ENCODE measurements at regions not wholly inside any gene's neighbourhood (a gene's known extent, or its start where the extent isn't known, plus 50 kb on each side); places are given as distances from the start of the nearest gene placed in this dataset.
"Not testable (repeated sequence)": the region's sequence is repeated elsewhere in the genome, so short reads cannot be mapped to it uniquely, and the experiment has no call there.

DNA sequence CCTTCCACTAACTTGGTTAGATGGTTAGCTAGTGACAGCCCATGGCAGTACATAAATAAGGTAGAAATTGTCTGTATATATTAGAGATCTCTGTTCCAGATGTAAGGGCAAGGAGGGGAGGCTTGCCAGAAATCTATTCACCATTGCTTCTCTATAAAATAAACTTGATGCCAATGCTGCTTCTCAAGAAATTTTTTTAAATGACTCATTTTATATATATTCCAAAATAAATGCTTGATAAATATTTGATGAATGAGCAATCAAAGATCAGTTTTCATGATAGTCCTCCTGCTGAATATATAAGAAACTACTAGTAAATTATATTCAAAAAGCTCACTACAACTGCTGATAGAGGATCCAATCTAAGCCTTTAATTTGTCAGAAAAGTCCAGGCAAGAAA, 710.6 kb upstream of the CCDC179 start:
- no peak for DNase-seq

DNA sequence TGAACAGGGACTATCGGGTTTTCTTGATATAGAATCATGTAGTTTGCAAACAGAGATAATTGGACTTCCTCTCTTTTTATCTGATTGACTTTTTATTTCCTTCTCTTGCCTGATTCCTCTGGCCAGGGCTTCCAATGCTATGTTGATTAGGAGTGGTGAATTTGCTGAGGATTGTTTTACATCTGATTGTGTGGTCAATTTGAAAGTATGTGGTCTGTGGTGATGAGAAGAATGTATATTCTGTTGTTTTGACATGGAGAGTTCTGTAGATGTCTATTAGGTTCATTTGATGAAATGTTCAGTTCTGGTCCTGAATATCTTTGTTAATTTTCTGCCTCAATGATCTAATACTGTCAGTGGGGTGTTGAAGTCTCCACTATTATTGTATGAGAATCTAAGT, 713.2 kb upstream of the CCDC179 start:
- DNase-seq = no peak

- no peak for DNase-seq
Measured at GRCh38 chr11:23574149-23574548, 713.9 kb upstream of the CCDC179 start.

GRCh38 chr11:23577296-23577695, 717.0 kb upstream of the CCDC179 start:
- DNase-seq = no peak

GRCh38 chr11:23585416-23586104, 725.3 kb upstream of the CCDC179 start:
- no peak for DNase-seq

- no peak for DNase-seq
Measured at GRCh38 chr11:23586173-23586572, 725.9 kb upstream of the CCDC179 start.

GRCh38 chr11:23590596-23591308, 730.5 kb upstream of the CCDC179 start:
- no peak for DNase-seq

DNA sequence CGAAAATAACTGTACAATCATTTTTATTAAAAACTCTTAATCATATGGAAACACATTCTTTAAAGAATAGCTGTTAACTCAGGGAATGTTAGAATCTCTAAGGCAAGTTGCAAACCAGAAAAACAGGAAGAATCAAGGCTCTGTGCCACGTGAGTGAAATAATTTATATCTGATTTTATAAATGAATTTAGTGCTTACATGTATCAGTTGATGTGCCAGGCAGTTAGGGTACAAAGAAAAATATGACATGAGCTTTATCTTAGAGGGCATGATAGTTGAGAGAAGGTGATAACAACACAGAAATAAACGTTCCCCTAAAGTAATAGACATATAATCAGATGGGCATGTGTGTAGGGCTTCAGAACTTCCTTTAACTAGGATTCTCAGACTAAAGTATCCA, 734.5 kb upstream of the CCDC179 start:
- no peak for DNase-seq

GRCh38 chr11:23604966-23605365, 744.7 kb upstream of the CCDC179 start:
- no peak for DNase-seq

- DNase-seq = no peak
Measured at GRCh38 chr11:23606191-23606590, 745.9 kb upstream of the CCDC179 start.

DNA sequence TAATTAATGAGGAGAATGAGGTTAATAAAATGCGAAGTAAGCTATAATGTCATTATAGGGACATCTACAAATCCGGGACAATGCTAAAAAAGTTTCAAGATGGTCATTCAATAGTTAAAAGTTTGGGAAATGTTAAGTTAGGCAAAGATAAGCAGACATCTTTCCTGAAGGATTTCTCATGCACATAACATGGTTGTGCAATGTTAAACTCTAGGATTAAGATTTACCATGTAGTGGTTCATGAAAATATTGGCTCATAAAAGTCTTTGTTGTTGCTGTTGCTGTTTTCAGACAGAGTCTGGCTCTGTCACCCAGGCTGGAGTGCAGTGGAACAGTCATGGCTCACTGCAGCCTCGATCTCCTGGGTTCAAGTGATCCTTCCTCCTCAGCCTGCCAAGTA, 751.5 kb upstream of the CCDC179 start:
- DNase-seq = no peak

DNA sequence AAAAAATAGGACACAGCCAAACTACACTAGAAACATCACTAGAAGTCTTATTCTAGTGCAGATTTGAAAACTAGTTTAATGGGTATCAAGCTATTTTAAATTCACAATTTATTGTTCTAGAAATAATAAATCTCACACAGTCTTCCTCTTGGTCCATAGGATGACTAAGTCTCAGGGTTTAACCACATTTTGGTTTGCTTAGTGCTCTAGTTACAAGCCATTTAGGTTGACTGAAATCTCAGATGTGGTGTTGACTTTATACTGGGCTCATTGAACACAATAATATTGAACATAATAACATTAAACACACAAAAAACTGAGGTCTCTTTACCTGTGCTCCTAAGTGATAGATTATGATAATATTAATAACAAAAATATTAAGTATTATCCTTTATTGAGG, 760.3 kb upstream of the CCDC179 start:
- DNase-seq = no peak

GRCh38 chr11:23632293-23632692, 772.0 kb upstream of the CCDC179 start:
- DNase-seq = no peak

DNA sequence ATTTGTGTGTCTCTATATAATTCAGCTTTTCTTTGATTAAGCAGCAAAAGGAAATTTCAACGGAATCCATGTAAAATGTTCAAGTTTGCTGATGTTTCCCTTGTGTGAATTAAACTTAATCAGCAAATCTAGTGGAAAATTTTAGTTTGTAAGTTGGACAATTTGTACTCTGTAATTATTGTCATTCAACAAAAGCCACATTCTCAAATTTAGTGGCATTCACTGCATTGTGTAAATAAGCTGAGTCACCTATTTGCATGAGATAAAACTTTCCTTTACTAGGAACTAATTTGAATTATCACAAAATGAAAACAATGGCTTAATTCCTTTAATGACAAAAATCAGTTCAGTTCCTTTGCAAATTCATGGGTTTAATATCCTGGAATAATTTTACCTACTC, 784.2 kb upstream of the CCDC179 start:
- DNase-seq = no peak

GRCh38 chr11:23652336-23652735, 792.1 kb upstream of the CCDC179 start:
- not testable (repeated sequence) for DNase-seq

DNA sequence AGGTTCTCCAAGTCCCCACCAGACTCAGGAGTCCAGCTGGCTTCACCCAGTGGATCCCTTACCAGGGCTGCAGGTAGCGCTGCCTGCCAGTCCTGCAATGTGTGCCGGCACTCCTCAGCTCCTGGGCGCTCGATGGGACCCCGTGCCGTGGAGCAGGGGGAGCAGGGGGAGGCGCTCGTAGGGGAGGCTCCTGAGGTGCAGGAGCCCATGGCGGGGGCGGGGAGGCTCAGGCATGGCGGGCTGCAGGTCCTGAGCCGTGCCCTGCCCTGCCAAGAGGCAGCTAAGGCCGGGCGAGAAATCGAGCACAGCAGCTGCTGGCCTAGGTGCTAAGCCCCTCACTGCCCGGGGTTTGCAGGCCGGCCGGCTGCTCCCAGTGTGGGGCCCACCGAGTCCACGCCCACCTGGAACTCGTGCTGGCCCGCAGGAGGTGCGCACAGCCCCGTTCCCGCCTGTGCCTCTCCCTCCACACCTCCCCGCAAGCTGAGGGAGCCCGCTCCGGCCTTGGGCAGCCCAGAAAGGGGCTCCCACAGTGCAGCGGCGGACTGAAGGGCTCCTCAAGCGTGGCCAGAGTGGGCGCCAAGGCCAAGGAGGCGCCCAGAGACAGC, 792.9 kb upstream of the CCDC179 start:
- DNase-seq = no peak

DNA sequence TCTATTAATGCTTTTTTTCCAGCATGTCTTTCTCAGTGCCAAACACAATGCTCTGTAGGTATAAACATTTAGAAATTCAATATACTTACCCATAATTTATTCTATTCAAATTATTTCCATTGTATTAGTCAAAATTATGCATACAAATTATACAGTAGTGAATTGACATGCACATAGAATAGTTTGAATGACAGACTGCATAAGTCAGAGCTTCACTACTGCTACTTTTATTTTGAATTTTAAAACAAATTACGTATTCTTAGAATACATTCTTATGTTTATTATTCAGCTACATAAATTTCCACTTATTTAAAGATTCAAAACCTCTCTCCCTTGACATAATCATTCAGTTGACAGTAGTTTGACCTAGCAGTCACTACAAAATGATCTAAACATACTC, 808.0 kb upstream of the CCDC179 start:
- no peak for DNase-seq

GRCh38 chr11:23673366-23673765, 813.1 kb upstream of the CCDC179 start:
- DNase-seq = no peak

DNA sequence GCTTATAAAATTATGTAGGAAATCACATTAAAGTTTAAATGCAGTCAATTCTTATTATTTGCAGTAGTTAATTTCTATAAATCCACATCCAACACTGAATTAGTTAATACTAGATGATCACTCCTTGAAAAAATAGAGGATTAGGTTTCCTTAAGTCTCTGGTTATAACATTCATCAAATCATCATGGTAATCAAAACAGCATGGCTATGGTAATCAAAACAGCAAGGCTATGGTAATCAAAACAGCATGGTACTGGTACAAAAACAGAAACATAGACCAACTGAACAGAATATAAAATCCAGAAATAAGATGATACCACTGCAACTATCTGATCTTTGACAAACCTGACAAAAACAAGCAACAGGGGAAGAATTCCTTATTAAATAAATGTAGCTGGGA, 814.6 kb upstream of the CCDC179 start:
- no peak for DNase-seq

- DNase-seq = no peak
Measured at GRCh38 chr11:23679041-23679440, 817.8 kb upstream of the LUZP2 start.

DNA sequence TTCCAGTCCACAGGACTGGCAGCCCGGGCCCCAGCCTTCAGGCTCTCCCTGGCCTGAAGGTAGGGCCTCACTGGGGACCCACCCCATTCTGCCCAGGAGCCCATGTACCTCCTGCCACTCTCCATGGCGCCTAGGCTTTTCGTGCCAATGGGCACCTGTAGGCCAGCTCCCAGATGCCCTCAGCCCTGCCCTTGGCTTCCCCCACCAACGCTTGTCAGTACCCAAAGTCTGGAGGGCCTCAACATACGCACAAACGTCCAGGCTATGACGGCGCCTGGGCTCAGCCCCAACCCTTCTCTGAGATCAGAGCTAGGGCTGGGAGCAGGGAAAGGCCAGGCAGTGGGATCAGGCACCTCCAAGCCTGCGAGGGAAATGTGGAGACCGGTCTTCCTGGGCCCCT, 816.9 kb upstream of the LUZP2 start:
- DNase-seq = no peak

- no peak for DNase-seq
Measured at GRCh38 chr11:23680488-23681230, 816.2 kb upstream of the LUZP2 start.

- no peak for DNase-seq
Measured at GRCh38 chr11:23684701-23685100, 812.2 kb upstream of the LUZP2 start.

- no peak for DNase-seq
Measured at GRCh38 chr11:23687991-23688390, 808.9 kb upstream of the LUZP2 start.
